ENCODE measurements at regions not wholly inside any gene's neighbourhood (a gene's known extent, or its start where the extent isn't known, plus 50 kb on each side); places are given as distances from the start of the nearest gene placed in this dataset.

DNA sequence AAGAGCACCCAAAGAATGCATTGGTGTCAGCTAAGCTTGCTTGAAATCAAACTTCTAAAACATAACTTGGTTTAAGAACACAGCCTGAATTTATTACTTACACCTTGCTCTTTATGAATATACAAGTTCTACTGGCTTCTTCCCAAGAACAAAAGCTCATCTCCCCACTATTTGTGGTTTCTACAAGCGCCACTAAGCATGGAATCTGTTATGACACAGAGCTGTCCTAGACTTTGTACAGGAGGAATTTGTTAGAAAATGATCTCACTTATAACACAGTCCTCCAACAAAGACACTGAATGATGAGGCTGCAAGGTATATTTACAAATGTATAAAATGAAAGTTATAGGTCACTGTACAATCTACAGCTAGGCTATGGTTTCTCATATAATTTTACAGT, 452.1 kb downstream of the BCAT1 start:
- H3K27ac Mint-ChIP-seq (ENCODE audit: unreplicated experiment): no peak overlapping the region
- no peak overlapping the region for H3K4me3 Mint-ChIP-seq (ENCODE audit: unreplicated experiment)
- H3K9me3 Mint-ChIP-seq (ENCODE audit: unreplicated experiment): no peaks in the 10 kb centered on the region
- DNase-seq (ENCODE audit: low spot score): no peak
- TF ChIP-seq, protein P1, sequence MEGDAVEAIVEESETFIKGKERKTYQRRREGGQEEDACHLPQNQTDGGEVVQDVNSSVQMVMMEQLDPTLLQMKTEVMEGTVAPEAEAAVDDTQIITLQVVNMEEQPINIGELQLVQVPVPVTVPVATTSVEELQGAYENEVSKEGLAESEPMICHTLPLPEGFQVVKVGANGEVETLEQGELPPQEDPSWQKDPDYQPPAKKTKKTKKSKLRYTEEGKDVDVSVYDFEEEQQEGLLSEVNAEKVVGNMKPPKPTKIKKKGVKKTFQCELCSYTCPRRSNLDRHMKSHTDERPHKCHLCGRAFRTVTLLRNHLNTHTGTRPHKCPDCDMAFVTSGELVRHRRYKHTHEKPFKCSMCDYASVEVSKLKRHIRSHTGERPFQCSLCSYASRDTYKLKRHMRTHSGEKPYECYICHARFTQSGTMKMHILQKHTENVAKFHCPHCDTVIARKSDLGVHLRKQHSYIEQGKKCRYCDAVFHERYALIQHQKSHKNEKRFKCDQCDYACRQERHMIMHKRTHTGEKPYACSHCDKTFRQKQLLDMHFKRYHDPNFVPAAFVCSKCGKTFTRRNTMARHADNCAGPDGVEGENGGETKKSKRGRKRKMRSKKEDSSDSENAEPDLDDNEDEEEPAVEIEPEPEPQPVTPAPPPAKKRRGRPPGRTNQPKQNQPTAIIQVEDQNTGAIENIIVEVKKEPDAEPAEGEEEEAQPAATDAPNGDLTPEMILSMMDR (IDR thresholded peaks at IDR 0.05; ENCODE audit: unreplicated experiment): no peak
- no peaks in the 10 kb centered on the region for H3K27me3 Mint-ChIP-seq (ENCODE audit: unreplicated experiment)
- no peaks in the 10 kb centered on the region for H3K36me3 Mint-ChIP-seq (ENCODE audit: low read depth, unreplicated experiment)
- no peaks in the 10 kb centered on the region for H3K4me1 Mint-ChIP-seq (ENCODE audit: unreplicated experiment)

GRCh38 chr12:24494401-24494800, 454.5 kb downstream of the BCAT1 start:
- Mint-ChIP-seq H3K4me1 (ENCODE audit: unreplicated experiment) (no peaks in the 10 kb centered on the region), H3K27me3 (ENCODE audit: unreplicated experiment) (no peaks in the 10 kb centered on the region), H3K27ac (ENCODE audit: unreplicated experiment) (no peak overlapping the region), H3K9me3 (ENCODE audit: unreplicated experiment) (no peaks in the 10 kb centered on the region), H3K36me3 (ENCODE audit: low read depth, unreplicated experiment) (no peaks in the 10 kb centered on the region), H3K4me3 (ENCODE audit: unreplicated experiment) (no peak overlapping the region)
- TF ChIP-seq, protein P1 (IDR thresholded peaks at IDR 0.05; ENCODE audit: unreplicated experiment): no peak
- no peak for DNase-seq (ENCODE audit: low spot score)

GRCh38 chr12:24491968-24492367, 456.9 kb downstream of the BCAT1 start:
- Mint-ChIP-seq H3K4me3 (ENCODE audit: unreplicated experiment) (no peak overlapping the region), H3K9me3 (ENCODE audit: unreplicated experiment) (no peaks in the 10 kb centered on the region), H3K4me1 (ENCODE audit: unreplicated experiment) (no peaks in the 10 kb centered on the region), H3K27me3 (ENCODE audit: unreplicated experiment) (no peaks in the 10 kb centered on the region), H3K36me3 (ENCODE audit: low read depth, unreplicated experiment) (no peaks in the 10 kb centered on the region), H3K27ac (ENCODE audit: unreplicated experiment) (no peak overlapping the region)
- no peak for DNase-seq (ENCODE audit: low spot score)
- TF ChIP-seq, protein P1 (IDR thresholded peaks at IDR 0.05; ENCODE audit: unreplicated experiment): no peak

DNA sequence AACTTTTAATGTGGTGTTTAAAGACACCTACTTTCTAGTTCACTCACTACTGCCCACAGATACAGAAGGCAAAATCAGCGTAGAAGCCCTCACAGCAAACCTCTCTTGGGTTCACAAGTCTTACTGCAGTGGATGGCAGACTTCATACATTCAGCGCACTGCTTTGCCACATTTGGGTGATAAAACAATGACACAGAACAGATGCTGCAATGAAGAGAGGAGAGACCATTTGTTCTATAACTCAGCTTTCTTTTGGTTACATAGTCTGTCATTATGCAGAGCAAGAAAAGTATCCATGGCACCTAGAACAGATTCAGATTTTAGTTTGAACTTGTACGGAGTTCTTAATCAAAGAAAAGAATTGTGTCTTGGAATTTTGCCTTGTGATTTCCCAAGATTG, 459.0 kb downstream of the BCAT1 start:
- no peaks in the 10 kb centered on the region for H3K4me1 Mint-ChIP-seq (ENCODE audit: unreplicated experiment)
- H3K27me3 Mint-ChIP-seq (ENCODE audit: unreplicated experiment): no peaks in the 10 kb centered on the region
- no peaks in the 10 kb centered on the region for H3K9me3 Mint-ChIP-seq (ENCODE audit: unreplicated experiment)
- TF ChIP-seq, protein P1 (IDR thresholded peaks at IDR 0.05; ENCODE audit: unreplicated experiment): no peak
- no peaks in the 10 kb centered on the region for H3K36me3 Mint-ChIP-seq (ENCODE audit: low read depth, unreplicated experiment)
- no peak overlapping the region for H3K27ac Mint-ChIP-seq (ENCODE audit: unreplicated experiment)
- H3K4me3 Mint-ChIP-seq (ENCODE audit: unreplicated experiment): no peak overlapping the region
- DNase-seq (ENCODE audit: low spot score): no peak

DNA sequence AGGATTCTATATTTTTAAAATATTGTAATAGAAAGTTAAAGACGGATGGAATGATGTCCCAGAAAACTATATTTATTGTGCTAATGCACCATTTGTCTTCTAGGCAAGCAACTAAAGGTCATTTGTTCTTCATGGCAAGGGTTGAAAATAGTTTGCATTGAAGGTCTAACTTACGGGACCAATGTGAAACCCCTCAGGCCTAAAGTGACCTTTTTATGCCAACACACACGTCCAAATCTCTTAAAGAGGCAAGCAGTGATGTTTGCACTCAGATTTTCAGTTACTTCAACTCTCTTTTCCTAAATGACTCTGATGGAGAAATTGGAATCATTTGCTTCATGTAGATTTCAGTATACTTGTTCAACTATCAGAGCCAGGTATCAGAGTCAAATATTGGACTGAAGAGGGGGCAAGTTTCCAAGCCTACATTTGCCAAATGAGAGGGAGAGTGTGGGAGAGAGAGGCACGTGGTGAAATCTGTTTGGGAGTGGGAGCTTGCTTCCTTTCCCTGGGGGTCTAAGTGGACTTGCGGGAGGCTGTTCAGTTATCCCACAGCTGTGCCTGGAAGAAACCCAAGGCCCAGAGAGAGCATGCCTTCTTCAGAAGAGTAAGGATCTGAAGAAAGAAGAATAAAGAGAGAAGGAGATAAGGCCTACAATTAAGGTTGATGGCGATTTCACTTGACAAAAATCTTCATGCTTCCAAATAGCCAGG, 459.8 kb downstream of the BCAT1 start:
- no peaks in the 10 kb centered on the region for H3K27me3 Mint-ChIP-seq (ENCODE audit: unreplicated experiment)
- TF ChIP-seq, protein P1 (IDR thresholded peaks at IDR 0.05; ENCODE audit: unreplicated experiment): no peak
- H3K9me3 Mint-ChIP-seq (ENCODE audit: unreplicated experiment): no peaks in the 10 kb centered on the region
- H3K4me1 Mint-ChIP-seq (ENCODE audit: unreplicated experiment): no peaks in the 10 kb centered on the region
- DNase-seq (ENCODE audit: low spot score): no peak
- no peak overlapping the region for H3K4me3 Mint-ChIP-seq (ENCODE audit: unreplicated experiment)
- no peak overlapping the region for H3K27ac Mint-ChIP-seq (ENCODE audit: unreplicated experiment)
- H3K36me3 Mint-ChIP-seq (ENCODE audit: low read depth, unreplicated experiment): no peaks in the 10 kb centered on the region

Measured in endothelial cell (in vitro differentiated cells).